Ishikawa (cell line): ENCODE measurements at regions not wholly inside any gene's neighbourhood (a gene's known extent, or its start where the extent isn't known, plus 50 kb on each side); places are given as distances from the start of the nearest gene placed in this dataset.

Source experiments
- CEBPB ChIP-seq: IDR thresholded peaks from 2 replicates; pipeline ENCODE4 v1.6.1; 2012
- CREB1 ChIP-seq: IDR thresholded peaks from 2 replicates; pipeline ENCODE4 v1.6.1; 2012; ENCODE audit warnings: low read depth
- EGR1 ChIP-seq: IDR thresholded peaks from 2 replicates; pipeline ENCODE4 v1.6.1; 2012
- EP300 ChIP-seq: IDR thresholded peaks from 2 replicates; pipeline ENCODE4 v1.6.1; 2012; ENCODE audit warnings: borderline replicate concordance
- FOXM1 ChIP-seq: IDR thresholded peaks from 2 replicates; pipeline ENCODE4 v1.6.1; 2012; ENCODE audit warnings: low read depth, borderline replicate concordance
- MAX ChIP-seq: IDR thresholded peaks from 2 replicates; pipeline ENCODE4 v1.6.1; 2012
- NFIC ChIP-seq: IDR thresholded peaks from 2 replicates; pipeline ENCODE4 v1.6.1; 2012
- RAD21 ChIP-seq: IDR thresholded peaks from 2 replicates; pipeline ENCODE4 v1.6.1; 2012; ENCODE audit warnings: low read depth
- REST ChIP-seq: IDR thresholded peaks from 2 replicates; pipeline ENCODE4 v1.6.1; 2012; ENCODE audit warnings: low read depth, mild to moderate bottlenecking
- TAF1 ChIP-seq: IDR thresholded peaks from 2 replicates; pipeline ENCODE4 v1.6.1; 2012; ENCODE audit warnings: low read depth, mild to moderate bottlenecking
- TCF12 ChIP-seq: IDR thresholded peaks from 2 replicates; pipeline ENCODE4 v1.6.1; 2012; ENCODE audit warnings: low read depth
- TEAD4 ChIP-seq: IDR thresholded peaks from 2 replicates; pipeline ENCODE4 v1.6.1; 2012
- USF1 ChIP-seq: IDR thresholded peaks from 2 replicates; pipeline ENCODE4 v1.6.1; 2012
- YY1 ChIP-seq: IDR thresholded peaks from 2 replicates; pipeline ENCODE4 v1.6.1; 2012; ENCODE audit warnings: low read depth
- ZBTB7A ChIP-seq: IDR thresholded peaks from 2 replicates; pipeline ENCODE4 v1.6.1; 2012; ENCODE audit warnings: low read depth

- no peak for TF ChIP-seq TCF12
Observed at GRCh38 chr13:111484959-111485358, 164.5 kb downstream of the TEX29 start.

GRCh38 chr13:111485491-111486250 lies 165.2 kb downstream of the TEX29 start:
- TF ChIP-seq REST (no peak), TCF12 (no peak), TAF1 (no peak), RAD21 (no peak), MAX (no peak)

GRCh38 chr13:111486331-111486730 lies 165.9 kb downstream of the TEX29 start:
- TF ChIP-seq FOXM1 (no peak), YY1 (no peak), CEBPB (no peak), REST (no peak), USF1 (no peak), EP300 (no peak), EGR1 (no peak), ZBTB7A (no peak), TAF1 (no peak), CREB1 (no peak)

GRCh38 chr13:111486801-111487200 lies 166.4 kb downstream of the TEX29 start:
- TF ChIP-seq ZBTB7A, result no peak
- TF ChIP-seq CREB1, result no peak
- no peak for TF ChIP-seq FOXM1
- TF ChIP-seq USF1, result no peak
- TF ChIP-seq MAX, result no peak
- TF ChIP-seq NFIC, result no peak
- TF ChIP-seq EP300, result no peak

GRCh38 chr13:111488486-111489132 lies 168.2 kb downstream of the TEX29 start:
- TF ChIP-seq ZBTB7A (no peak), RAD21 (no peak), NFIC (no peak), MAX (no peak), EGR1 (no peak), YY1 (no peak), TEAD4 (no peak), TCF12 (no peak), TAF1 (no peak), EP300 (no peak), REST (no peak)
